Endothelial cell of umbilical vein (primary cell): ENCODE measurements at regions not wholly inside any gene's neighbourhood (a gene's known extent, or its start where the extent isn't known, plus 50 kb on each side); places are given as distances from the start of the nearest gene placed in this dataset.

Experiments used
- EZH2 ChIP-seq: IDR thresholded peaks from 2 replicates; pipeline ENCODE4 v1.6.1; 2012; ENCODE audit warnings: borderline replicate concordance, low read depth, mild to moderate bottlenecking, moderate library complexity, low read length, inconsistent platforms; ENCODE audit not compliant: severe bottlenecking
- POLR2A ChIP-seq: IDR thresholded peaks from 2 replicates; pipeline ENCODE4 v1.6.1; 2012; ENCODE audit warnings: low read depth, mild to moderate bottlenecking, control low read depth, low read length
- POLR2AphosphoS5 ChIP-seq: IDR thresholded peaks from 2 replicates; pipeline ENCODE4 v1.6.1; 2012; ENCODE audit warnings: low read depth, mild to moderate bottlenecking, control low read depth, low read length, moderate library complexity; ENCODE audit not compliant: insufficient read depth
- TF ChIP-seq, protein P1 (sequence below), 2 donors: IDR thresholded peaks; 1 replicate in 1 of 2; 2 replicates in 1 of 2; pipeline ENCODE4 v1.5.1; 2011; ENCODE audit warnings: low read length in 2 of 2, mild to moderate bottlenecking in 2 of 2, moderate library complexity in 2 of 2, control low read depth in 1 of 2, inconsistent platforms in 1 of 2, low read depth in 1 of 2; ENCODE audit not compliant: insufficient read depth in 1 of 2; ENCODE audit errors: extremely low read depth in 1 of 2

DNA sequence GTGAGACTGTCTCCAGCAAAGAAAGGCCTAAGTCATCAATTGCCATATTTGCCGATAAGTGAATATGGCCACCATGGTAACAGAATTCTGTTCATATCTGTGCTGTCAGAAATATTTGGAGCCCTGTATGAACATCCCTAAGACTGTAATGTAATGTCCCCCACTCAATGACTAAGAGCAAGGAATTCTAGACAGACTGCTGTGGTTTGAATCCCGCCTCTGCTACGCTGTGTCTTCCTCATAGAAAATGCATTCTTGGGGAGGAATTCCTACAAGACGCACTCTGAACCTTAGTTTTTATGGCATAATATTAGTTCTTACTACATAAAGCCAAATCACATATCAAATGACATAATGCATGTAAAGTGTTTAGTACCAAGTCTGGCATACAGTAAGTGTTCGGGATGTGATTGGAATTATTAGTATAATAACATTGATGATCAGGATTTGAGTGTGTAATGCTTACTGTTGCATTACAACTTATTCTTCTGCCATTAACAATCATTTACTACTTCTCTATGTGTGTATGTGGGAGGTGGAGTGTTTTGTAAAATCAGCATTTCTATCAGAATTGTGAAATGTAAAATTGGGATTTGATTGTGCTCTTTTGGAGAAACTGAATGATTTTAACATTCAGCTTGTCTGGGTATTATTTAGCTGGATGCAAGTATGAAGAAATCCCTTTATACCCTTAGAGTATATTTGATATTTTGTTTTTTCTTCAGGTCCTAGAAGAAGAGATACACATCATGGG lies 103.0 kb downstream of the OLIG3 start:
- TF ChIP-seq, protein P1, sequence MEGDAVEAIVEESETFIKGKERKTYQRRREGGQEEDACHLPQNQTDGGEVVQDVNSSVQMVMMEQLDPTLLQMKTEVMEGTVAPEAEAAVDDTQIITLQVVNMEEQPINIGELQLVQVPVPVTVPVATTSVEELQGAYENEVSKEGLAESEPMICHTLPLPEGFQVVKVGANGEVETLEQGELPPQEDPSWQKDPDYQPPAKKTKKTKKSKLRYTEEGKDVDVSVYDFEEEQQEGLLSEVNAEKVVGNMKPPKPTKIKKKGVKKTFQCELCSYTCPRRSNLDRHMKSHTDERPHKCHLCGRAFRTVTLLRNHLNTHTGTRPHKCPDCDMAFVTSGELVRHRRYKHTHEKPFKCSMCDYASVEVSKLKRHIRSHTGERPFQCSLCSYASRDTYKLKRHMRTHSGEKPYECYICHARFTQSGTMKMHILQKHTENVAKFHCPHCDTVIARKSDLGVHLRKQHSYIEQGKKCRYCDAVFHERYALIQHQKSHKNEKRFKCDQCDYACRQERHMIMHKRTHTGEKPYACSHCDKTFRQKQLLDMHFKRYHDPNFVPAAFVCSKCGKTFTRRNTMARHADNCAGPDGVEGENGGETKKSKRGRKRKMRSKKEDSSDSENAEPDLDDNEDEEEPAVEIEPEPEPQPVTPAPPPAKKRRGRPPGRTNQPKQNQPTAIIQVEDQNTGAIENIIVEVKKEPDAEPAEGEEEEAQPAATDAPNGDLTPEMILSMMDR (IDR thresholded peaks at IDR 0.05; ENCODE audit: extremely low read depth in 1 of 2, insufficient read depth in 1 of 2, low read depth in 1 of 2, low read length in 2 of 2), result no peak
- TF ChIP-seq POLR2A (no peak), POLR2AphosphoS5 (no peak), EZH2 (no peak)
